Hematopoietic multipotent progenitor cell treated with erythropoietin and hydrocortisone succinate and interleukin-3 and kit ligand, for 17 days (in vitro differentiated cells): ENCODE measurements at regions not wholly inside any gene's neighbourhood (a gene's known extent, or its start where the extent isn't known, plus 50 kb on each side); places are given as distances from the start of the nearest gene placed in this dataset.

Experiments used
- DNase-seq: peaks from one replicate; pipeline ENCODE4 v3.0.0-alpha.2; 2015; ENCODE audit warnings: low spot score

GRCh38 chr2:12207491-12207890 lies 461.1 kb downstream of the LPIN1 start:
- no peak for DNase-seq

GRCh38 chr2:12210016-12210933 lies 463.8 kb downstream of the LPIN1 start:
- DNase-seq, result no peak

- no peak for DNase-seq
Observed at GRCh38 chr2:12211326-12212175, 465.1 kb downstream of the LPIN1 start.

GRCh38 chr2:12212841-12213597 lies 466.6 kb downstream of the LPIN1 start:
- DNase-seq, result no peak

- DNase-seq, result no peak
Observed at GRCh38 chr2:12217175-12217574, 470.7 kb downstream of the LPIN1 start.

- no peak for DNase-seq
Observed at GRCh38 chr2:12219761-12220160, 473.3 kb downstream of the LPIN1 start.

GRCh38 chr2:12221584-12221983 lies 475.2 kb downstream of the LPIN1 start:
- DNase-seq, result no peak

GRCh38 chr2:12222554-12222953 lies 476.1 kb downstream of the LPIN1 start:
- DNase-seq, result no peak

- no peak for DNase-seq
Observed at GRCh38 chr2:12223732-12224131, 477.3 kb downstream of the LPIN1 start.

GRCh38 chr2:12226653-12227052 lies 480.2 kb downstream of the LPIN1 start:
- DNase-seq, result no peak

- no peak for DNase-seq
Observed at GRCh38 chr2:12227941-12228608, 481.6 kb downstream of the LPIN1 start.

GRCh38 chr2:12231288-12231687 lies 484.9 kb downstream of the LPIN1 start:
- no peak for DNase-seq

- DNase-seq, result no peak
Observed at GRCh38 chr2:12232876-12233275, 483.9 kb upstream of the TRIB2 start.

GRCh38 chr2:12236136-12236844 lies 480.4 kb upstream of the TRIB2 start:
- no peak for DNase-seq

- no peak for DNase-seq
Observed at GRCh38 chr2:12240206-12240605, 476.5 kb upstream of the TRIB2 start.

GRCh38 chr2:12243381-12243780 lies 473.4 kb upstream of the TRIB2 start:
- DNase-seq, result no peak

GRCh38 chr2:12244070-12244469 lies 472.7 kb upstream of the TRIB2 start:
- no peak for DNase-seq

- DNase-seq, result no peak
Observed at GRCh38 chr2:12251121-12251520, 465.6 kb upstream of the TRIB2 start.

- DNase-seq, result no peak
Observed at GRCh38 chr2:12251749-12252148, 465.0 kb upstream of the TRIB2 start.

GRCh38 chr2:12253167-12253778 lies 463.5 kb upstream of the TRIB2 start:
- DNase-seq, result no peak
